Brain microvascular endothelial cell (primary cell): ENCODE measurements at regions not wholly inside any gene's neighbourhood (a gene's known extent, or its start where the extent isn't known, plus 50 kb on each side); places are given as distances from the start of the nearest gene placed in this dataset.

Source experiments
- DNase-seq: peaks from one replicate; pipeline ENCODE4 v3.0.0-alpha.2; 2020
- H3K27ac ChIP-seq: fragments of 250-450 bp; sonication (Bioruptor Pico); 2 replicates; pipeline ENCODE4 v1.5.1; 2020; ENCODE audit warnings: mild to moderate bottlenecking, moderate library complexity
- H3K27me3 ChIP-seq: fragments of 250-450 bp; sonication (Bioruptor Pico); replicated peaks from 2 replicates; pipeline ENCODE4 v1.5.1; 2020; ENCODE audit warnings: mild to moderate bottlenecking
- H3K36me3 ChIP-seq: fragments of 250-450 bp; sonication (Bioruptor Pico); replicated peaks from 2 replicates; pipeline ENCODE4 v1.5.1; 2020; ENCODE audit warnings: mild to moderate bottlenecking
- H3K4me3 ChIP-seq: 2 replicates; pipeline ENCODE4 v1.5.1; 2011; ENCODE audit warnings: low read depth, mild to moderate bottlenecking, control low read depth, low read length, moderate library complexity
- CTCF ChIP-seq: IDR thresholded peaks from 2 replicates; pipeline ENCODE4 v1.5.1; 2011; ENCODE audit warnings: low read depth, mild to moderate bottlenecking, moderate library complexity, low read length, control low read depth, inconsistent platforms; ENCODE audit errors: missing control alignments
- in situ Hi-C: cut with HindIII; loops from 2 replicates; pipeline ENCODE4 v1.10.0; 2017; ENCODE audit warnings: low sequenced_read_pairs, low pct_ligation_motif_present

GRCh38 chr11:130802567-130802966 lies 113.7 kb downstream of the SNX19 start:
- Histone ChIP-seq H3K27me3 (no peaks in the 10 kb centered on the region), H3K27ac (no peak overlapping the region), H3K4me3 (no peak overlapping the region), H3K36me3 (no peaks in the 10 kb centered on the region)
- in situ Hi-C loops = no loop called here
- no peak for DNase-seq
- no peak for TF ChIP-seq CTCF

GRCh38 chr11:130804306-130805076 lies 111.8 kb downstream of the SNX19 start:
- Histone ChIP-seq H3K27me3 (no peaks in the 10 kb centered on the region), H3K27ac (no peak overlapping the region), H3K4me3 (no peak overlapping the region), H3K36me3 (no peaks in the 10 kb centered on the region)
- in situ Hi-C loops = no loop called here
- TF ChIP-seq CTCF = no peak
- no peak for DNase-seq

- H3K4me3 ChIP-seq = no peak overlapping the region
- no peak for DNase-seq
- TF ChIP-seq CTCF = no peak
- H3K27ac ChIP-seq = no peak overlapping the region
- in situ Hi-C loops = no loop called here
- H3K36me3 ChIP-seq = no peaks in the 10 kb centered on the region
- H3K27me3 ChIP-seq = no peaks in the 10 kb centered on the region
These were observed 109.5 kb downstream of the SNX19 start for GRCh38 chr11:130806746-130807145.

- Histone ChIP-seq H3K27ac (no peak overlapping the region), H3K27me3 (no peaks in the 10 kb centered on the region), H3K36me3 (no peaks in the 10 kb centered on the region), H3K4me3 (no peak overlapping the region)
- in situ Hi-C loops = no loop called here
- TF ChIP-seq CTCF = no peak
- DNase-seq = no peak
These were observed 107.7 kb downstream of the SNX19 start for GRCh38 chr11:130808541-130808940.

GRCh38 chr11:130813196-130813595 lies 103.1 kb downstream of the SNX19 start:
- Histone ChIP-seq H3K27me3 (no peaks in the 10 kb centered on the region), H3K36me3 (no peaks in the 10 kb centered on the region), H3K27ac (no peak overlapping the region), H3K4me3 (no peak overlapping the region)
- no peak for TF ChIP-seq CTCF
- in situ Hi-C loops = no loop called here
- DNase-seq = no peak

- Histone ChIP-seq H3K4me3 (no peak overlapping the region), H3K36me3 (no peaks in the 10 kb centered on the region), H3K27me3 (no peaks in the 10 kb centered on the region), H3K27ac (no peak overlapping the region)
- DNase-seq = no peak
- TF ChIP-seq CTCF = no peak
- in situ Hi-C loops = no loop called here
These were observed 102.6 kb downstream of the SNX19 start for GRCh38 chr11:130813638-130814037.
